ENCODE measurements at regions not wholly inside any gene's neighbourhood (a gene's known extent, or its start where the extent isn't known, plus 50 kb on each side); places are given as distances from the start of the nearest gene placed in this dataset.

DNA sequence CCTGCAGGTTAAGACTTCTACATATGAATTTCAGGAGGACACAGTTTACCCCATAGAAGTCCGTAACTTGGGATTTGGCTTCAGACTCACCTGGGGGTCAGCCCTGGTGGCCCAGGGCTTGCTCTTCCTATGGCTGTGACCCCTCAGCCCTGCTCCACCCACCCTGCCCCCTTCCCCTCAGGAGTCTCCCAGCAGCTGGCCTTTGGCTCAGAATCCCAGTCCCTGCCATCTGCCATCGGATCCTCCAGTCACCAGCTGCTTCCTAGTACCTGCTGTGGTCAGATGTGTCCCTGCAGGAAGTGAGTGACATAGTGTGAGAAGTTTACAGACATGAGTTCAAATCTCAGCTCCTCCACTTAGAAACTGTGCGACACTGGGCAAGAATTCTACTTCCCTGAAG is 332.6 kb downstream of the NPHP4 start:
- DNase-seq (ENCODE audit: low spot score), result no peak

DNA sequence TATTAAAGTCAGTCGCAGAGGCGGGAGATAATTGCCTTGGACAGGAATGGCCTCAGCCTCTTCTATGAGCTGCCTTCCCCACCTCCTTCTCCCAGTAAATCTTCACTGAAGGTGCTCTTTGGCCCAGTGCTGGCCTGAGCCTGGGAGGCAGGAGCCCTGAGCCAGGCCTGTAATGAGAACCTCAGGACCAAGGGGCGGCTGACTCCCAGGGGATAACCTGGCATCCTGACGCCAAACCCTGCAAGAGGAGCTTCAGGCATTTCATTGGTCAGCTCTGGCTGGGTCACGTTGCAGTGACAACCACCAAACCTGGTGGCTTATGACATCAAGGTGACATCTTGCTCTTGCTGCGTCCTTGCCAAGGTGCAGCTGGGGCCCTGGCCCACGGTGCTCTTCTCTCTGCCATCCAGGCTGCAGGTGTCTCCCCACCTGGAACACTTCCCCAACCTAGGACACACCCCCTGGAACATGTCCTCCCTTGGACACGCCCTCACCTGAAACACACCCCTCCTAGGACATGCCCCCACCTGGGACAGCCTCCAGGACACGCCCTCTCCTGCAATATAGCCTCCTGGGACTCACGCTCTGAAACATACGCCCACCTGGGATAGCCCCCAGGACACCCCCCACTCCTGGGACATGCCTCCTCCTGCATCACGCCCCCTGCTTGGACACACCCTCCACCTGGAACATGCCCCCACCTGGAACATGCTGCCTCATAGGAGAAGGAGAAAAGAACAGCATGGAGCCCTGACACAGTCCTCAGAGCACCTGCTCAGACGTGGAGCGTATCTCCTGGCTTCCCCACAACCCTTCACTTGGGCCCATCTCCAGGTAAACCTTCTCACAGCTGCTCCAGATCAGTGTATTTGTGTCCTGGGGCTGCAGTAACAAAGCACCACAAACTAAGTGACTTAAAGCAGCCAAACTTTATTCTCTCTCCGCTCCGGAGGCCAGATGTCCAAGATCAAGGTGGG is 333.6 kb downstream of the NPHP4 start:
- no peak for DNase-seq (ENCODE audit: low spot score)

DNA sequence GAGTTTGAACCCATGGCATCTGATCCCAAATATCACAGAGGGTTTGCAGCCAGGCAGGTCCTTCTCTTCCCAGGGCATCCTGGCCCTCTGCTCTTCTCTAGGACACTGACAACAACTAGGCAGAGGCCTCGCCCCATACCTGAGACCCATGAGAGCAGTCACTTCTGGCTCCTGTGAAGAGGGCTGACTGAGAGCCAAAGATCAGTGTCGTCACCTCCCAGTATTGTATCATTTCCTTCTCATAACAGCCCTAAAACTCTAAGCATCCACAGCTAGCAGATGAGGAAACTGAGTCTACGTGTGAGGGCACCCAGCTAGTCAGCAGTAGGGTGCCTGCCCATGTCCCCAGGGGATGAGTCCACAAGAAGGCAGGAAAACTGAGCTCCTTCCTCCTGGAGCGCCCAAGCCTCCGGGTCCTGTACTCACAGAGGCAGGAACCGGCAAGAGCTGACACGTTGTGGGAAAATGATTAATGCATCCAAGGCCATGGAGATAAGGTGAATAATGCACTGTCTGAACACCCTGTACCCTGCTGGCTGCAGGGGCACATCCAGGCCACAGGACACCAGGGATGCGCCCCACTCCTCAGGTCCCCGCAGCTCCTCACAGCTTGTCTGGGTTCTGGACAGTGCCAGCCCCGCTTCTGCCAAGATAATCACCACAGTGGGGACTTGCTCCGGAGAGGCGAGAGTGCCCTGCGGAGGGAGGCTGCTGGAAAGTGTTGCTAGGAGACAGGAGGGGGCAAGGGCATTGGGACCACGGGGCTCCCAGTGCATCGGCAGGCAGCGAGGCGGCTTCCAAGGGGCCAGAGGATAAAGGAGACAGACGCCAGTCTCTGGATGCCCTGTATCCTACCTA is 340.0 kb downstream of the NPHP4 start:
- no peak for DNase-seq (ENCODE audit: low spot score)

DNA sequence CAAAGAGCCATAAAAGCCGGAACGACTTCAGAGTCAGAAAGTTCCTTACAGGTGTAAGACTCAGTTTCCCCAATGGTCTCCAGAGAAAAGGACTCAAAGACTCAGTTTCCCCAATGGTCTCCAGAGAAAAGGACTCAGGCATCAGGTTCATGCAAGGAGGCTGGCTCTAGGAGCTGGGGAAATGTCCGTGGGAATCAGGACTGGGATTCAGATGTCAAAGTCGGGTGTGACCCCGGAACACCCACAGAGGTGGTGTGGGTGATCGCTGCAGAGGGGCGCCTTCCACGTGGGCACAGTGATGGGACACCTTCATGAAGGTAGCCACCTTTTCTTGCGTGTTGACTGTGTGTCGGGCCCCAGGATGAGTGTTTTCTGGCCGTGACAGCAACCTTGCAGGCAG is 340.8 kb downstream of the NPHP4 start:
- DNase-seq (ENCODE audit: low spot score), result no peak

DNA sequence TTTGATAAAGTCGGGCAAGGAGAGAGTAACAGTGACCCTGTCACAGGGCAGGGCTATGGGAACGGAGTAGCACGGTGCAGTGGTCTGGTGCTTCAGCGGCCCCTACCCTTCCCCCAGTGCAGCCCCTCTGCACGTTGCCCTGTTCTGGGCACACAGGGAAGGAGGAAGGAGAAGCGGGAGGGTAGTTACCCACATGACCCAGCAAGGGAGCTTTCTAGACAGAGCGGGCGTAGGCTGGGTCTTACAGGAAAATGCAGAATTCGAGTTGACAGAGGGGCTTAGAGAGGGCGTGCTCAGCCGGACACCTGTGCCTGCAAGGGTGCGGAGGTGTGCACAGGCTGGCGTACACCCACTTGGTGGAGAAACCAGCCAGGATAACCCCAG is 341.2 kb downstream of the NPHP4 start:
- DNase-seq (ENCODE audit: low spot score), result no peak

DNA sequence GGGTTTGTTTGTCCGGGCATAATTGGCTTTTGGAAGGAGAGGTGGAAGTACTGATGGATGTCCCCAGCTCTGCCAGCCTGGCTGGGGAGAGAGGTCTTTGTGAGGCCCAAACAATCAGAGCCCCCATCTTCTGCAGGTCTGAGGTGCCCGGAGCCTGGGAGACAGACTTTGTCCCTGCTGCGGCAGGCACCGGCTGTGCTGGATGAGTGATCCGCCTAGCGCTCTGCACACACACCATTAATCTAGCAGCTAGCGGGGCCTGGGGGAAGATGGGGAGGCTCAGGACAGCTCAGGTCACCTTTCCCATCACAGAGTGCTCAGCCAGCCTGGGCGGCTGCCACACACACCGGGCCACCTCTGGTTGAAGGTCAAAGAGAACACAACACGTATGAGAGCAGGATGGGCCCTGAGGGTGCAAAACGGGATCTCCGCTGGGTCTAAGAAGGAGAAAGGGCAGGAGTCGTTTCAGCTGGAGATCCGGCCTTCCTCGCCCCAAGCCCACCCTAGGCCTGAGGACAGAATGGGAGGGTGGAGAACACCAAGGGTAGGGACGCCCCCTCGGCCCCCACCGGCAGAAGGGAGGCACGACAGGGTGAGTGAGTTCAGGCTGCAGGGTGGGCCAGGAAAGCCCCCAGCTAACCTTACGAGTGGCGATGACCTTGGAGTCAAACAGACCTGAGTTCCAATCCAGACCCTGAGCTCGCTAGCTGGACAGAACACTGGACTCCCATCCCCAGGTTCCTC is 341.8 kb downstream of the NPHP4 start:
- DNase-seq (ENCODE audit: low spot score), result no peak

DNA sequence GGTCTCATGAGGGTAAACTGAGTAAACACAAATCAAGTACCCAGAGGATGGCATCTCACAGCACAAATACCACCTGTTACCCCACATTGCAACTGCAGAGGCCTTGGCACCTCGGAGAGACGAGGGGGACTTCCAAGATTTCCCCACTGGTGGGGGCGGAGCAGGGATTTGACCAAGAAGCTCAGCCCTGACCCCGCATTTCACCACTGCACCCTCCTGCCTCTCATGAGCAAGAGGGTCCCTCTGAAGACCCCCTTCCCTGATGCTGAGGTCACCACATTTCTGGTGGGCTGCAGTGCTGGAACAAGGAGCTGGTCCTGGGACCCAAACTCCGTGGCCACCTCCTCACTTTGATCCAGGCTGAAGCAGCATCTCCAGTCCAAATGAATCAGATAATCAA is 342.4 kb downstream of the NPHP4 start:
- no peak for DNase-seq (ENCODE audit: low spot score)

DNA sequence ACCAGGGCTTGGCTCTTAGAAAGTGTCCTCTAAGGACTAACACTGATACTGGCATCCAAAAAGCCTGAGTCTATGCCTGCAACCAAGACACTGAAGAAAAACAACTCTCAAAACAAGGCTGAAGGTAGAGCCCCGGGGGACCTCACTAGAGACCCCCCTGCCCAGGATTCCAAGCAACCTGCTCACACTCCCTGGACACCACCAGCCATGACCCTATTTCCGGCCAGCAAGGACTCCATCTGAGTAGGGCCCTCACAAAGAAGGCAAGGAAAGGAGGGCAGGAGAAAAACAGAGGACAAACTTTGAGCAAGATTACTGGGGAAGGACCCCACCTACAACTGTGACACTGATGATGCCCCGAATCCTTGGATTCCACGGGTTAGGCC is 343.1 kb downstream of the NPHP4 start:
- no peak for DNase-seq (ENCODE audit: low spot score)

DNA sequence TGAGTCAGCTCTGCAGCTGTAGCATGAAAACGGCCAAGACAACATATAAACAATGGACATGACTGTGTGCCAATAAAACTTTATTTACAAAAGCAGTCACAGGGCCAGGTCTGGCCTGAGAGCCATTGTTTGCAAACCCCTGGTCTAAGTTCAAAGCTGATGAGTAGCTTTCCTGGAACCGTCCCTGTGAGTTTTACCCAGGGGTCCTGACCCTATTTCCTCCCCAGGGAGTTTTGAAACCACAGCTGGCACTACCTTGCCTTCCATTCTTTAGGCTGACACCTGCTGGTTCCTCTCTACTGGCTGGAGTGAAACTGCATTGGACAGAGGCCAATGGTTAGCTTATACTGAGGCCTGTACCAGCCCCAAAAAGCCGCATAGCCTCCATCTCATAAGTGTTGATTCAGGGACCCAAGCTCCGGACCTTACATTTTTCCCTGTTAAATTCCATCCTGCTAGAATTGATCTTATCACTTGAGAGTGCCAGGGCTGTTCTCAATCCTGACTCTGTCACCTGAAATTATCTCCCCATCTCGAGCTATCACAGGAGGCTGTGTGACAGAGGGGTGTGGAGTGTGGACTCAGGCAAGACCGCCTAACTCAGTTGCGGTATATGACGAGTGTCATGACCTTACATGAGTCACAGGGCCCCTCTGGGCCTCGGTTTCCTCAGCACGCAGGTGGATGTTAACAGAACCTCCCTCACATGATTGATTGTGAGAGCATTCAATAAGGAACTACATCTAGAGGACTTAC is 343.6 kb downstream of the NPHP4 start:
- peak; percentile 20 for DNase-seq (ENCODE audit: low spot score)

DNA sequence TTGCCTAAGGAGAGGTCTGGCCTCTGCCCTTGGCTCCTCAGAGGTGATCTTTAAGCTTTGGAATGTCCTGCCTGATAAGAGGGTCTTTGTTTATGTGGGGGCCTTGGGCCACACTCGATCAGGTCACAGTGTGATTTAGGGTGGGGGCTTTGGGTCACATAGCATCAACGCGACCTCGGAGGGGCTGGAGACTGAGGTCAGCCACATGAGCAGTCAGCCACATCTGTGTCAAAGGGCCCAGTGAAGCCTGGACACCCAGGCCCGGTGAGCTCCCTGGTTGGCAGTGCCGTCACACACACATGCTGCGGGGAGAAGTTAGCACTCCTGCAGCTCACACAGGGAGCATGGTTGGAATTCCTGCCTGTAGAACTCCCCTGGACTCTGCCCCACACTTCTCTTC is 345.0 kb downstream of the NPHP4 start:
- DNase-seq (ENCODE audit: low spot score), result no peak

DNA sequence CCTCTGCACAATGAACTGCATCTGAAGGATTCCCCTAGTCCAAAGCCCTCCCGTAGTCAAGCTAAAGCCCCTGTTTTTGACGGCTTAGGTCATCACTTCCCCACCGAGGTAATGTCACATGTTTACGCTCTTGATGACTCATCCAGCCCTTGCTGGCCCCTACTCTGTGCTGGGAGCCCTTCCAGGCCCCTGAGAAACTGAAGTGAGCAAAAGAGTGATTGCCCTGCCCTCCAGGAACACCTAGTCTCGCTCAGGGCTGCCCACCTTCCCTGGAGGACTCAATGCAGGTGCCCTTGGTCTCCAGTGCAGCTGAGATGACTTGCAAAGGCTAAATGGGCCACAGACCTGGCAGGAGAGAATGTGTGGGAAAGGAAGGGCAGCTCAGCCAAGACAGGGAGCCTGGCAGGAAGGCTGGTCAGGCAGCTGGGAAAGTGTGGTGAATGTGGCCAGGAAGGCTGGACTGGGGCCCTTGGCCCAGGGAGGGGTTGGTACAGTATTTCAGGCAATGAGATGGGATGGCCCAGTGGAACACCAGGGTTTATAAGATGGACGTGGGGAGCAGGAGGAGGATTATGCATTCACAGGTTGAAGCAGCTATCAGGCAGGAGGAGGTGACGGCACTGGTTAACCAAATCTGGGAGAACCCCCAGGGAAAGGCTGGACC is 345.6 kb downstream of the NPHP4 start:
- no peak for DNase-seq (ENCODE audit: low spot score)

DNA sequence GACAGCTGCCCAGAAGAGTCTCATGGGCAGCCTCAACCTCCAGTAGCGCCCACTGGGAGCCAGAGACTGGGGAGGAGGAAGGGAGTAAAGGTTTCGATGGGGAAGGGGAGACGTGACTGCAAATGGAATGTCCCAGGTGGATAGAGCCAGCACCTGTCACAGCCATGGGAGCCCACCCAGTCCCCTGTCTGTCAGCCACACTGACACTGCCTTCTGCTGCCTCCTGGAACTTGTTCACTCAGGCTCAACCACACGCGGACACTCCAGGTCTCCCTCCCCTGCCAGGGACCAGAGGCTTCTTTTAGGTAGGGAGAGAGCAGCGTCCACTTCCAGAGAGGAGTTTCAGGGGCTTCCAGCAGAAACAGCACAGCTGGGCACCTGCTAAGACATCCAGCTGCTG is 346.3 kb downstream of the NPHP4 start:
- no peak for DNase-seq (ENCODE audit: low spot score)

DNA sequence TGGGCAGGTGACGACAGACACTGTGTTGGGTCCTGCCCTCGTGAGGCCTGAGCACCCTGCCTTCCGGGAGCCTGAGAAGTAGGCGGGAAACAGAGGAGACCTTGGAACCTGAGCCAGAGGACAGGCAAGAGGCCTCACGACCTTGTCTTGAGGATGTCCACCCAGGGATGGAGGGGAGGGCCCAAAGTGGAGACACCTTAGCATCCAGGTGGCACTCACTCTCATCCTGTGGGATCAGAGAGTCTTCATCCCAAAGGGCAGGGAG is 347.2 kb downstream of the NPHP4 start:
- no peak for DNase-seq (ENCODE audit: low spot score)

DNA sequence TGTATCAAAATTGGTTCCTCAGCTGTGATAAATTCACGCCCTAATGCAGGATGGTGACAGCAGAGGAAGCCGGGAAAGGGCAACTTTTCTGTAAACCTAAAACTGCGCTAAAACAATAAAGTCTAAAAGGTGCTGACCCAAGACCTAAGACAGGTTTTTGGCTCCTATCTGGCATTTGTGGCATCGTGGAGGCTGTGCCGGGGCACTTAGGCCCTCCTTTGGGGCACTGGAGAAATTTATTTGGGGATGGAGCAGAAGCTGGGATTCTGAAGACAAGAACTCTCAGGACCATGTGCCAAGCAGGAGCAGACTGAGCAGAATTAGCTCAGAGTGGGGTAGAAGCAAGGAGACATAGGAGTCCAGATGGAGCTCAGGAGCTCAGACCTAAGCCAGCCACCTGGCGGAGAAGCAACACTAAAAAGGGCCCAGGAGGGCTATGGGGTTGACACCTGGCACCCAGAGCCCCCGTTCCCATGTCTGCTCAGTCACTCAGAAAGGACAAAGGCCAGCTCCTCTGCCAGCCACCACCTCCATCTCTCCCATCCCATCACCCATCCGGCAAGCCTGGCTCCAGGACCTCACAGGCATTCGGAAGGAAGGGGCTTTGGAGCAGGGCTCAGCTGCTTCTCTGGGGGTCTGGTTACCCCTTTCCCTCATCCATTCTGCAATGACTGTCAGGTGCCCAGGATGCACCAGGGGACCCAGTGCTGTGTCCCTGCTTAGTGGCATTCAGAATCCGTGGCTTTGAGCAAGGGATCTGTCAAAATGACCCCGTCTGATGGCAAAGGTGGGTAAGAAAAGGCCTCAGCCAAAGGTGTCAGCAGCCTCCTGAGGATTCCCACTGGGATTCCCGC is 347.7 kb downstream of the NPHP4 start:
- DNase-seq (ENCODE audit: low spot score), result no peak

DNA sequence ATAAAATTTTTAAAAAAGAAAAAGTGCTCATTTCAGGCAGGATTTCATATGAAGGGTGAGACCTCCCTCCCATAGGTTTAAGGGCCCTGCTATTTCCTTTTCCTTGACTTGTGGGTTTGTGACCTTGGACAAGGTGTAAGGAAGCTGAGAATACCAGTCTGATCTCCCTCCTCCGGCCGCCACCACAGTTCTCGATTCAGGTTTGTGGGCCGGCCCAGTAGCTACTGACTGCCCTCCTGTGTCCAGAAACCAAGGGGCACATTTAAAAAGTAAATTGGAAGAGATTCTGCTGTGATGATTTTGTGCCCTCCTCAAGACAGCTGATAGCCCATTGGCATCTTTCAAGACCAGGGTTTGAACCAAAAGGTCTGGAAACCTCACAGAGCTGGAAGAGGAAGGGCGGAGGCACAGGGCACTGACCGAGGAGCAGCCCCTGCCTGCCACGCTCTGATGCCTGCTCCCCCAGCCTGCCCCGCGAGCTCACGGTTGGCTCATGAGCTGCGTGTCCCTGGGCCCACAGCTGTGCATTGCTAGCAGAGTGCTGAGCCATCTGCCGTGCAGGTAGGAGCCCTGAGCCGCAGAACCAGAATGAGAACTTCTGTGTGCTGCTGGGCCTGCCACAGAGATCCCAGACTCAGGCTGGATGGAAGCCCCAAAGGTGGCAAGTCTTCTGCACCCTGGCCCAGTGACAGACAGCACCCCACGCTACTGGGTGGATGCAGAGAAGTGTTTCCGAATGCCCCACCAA is 348.7 kb downstream of the NPHP4 start:
- no peak for DNase-seq (ENCODE audit: low spot score)

DNA sequence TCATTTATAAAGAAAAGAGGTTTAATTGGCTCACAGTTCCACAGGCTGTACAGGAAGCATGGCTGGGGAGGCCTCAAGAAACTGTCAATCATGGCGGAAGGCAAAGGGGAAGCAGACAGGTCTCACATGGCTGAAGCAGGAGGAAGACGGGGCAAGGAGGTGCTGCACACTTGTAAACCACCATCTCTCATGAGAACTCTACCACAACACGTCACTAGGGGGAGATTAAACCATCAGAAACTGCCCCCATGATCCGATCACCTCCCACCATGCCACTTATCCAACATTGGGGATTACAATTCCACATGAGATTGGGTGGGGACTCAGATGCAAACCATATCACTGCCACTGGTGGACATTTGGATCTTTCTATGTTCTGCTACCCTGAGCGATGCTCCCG is 351.4 kb downstream of the NPHP4 start:
- DNase-seq (ENCODE audit: low spot score), result peak; percentile 48

DNA sequence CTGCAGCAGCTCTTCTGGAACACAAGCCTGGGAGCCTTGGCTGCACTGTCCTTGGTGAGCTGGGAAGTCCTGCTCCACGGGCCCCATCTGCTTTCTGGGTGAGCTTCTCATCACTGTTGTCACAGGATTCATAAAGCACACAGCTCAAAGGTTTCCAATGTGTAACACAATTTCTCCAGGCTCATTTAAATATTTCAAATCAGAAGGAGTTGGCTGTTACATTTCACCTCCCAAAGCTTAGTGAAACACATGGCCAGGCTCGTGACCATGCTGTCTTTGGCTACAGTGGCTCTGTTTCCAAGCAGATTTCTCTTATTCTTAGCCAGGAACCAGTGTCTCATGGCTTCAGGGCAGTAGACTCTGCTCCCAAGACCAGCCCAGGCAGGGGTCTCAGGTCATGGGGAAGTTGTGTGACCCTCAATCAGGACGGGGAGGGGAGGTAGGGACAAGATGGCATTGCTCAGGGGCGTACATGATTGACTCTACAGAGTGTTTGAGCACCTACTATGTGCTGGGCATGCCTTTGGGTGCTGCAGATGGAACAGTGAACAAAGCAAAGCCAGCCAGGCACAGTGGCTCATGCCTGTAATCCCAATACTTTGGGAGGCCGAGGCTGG is 353.0 kb downstream of the NPHP4 start:
- no peak for DNase-seq (ENCODE audit: low spot score)

DNA sequence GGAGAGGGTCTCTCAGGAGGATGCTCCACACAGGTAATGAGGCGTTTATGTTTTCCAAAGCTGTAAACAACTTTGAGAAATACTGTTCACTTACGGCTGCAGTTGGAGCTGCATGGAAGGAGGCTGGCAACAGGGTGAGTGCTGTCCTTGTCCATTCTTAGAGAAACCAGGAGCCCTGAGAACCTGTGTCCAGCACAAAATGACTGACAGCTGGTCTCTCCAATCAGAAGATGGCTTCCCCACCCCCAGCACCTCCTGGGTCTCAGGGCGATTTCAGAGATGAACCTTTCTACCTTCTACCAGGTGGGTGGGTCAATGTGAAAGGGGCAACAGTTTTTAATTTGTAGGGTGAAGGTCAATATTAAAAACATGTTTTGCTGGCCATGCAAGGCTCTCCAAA is 353.6 kb downstream of the NPHP4 start:
- no peak for DNase-seq (ENCODE audit: low spot score)

DNA sequence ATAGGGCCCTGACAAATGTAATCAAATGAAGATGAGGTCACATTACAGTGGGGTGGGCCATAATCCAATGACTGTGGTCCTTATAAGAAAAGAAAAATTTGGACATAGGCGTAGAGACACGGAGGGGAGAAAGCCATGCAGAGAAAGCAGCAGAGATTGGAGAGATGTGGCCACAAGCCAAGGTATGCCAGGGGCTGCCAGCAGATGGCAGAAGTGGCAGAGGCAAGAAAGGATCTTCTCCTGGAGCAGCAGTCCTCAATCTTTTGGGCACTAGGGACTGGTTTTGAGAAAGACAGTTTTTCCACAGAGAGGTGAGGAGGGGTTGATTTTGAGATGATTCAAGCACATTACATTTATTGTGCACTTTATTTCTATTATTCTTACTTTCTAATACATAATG is 355.1 kb downstream of the NPHP4 start:
- peak; percentile 42 for DNase-seq (ENCODE audit: low spot score)

Data from NAMALWA (cell line).